ENCODE measurements at regions not wholly inside any gene's neighbourhood (a gene's known extent, or its start where the extent isn't known, plus 50 kb on each side); places are given as distances from the start of the nearest gene placed in this dataset.

GRCh38 chr15:62940755-62941361 is 101.7 kb upstream of the TPM1 start:
- DNase-seq (ENCODE audit: low read depth in 2 of 2): no peak

DNA sequence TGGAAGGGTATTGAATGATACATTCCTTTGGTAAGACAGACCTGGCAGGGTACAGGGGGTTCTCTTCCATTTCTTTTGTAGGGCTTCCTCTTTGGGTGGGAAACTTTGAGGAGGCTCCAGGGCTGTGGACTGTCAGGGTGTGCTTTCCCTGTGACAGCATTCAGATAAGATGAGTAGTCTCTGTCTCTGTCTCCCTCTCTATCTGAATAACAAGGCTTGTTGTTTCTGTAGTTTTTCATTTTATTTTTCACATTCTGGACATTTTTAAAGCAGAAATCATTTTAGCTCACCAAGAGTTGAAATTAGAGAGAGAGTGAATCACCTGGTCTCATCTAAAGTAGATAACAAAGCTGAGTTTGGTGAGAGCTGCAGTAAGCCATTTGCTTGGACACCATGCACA is 100.8 kb upstream of the TPM1 start:
- DNase-seq (ENCODE audit: low read depth in 2 of 2): no peak

DNA sequence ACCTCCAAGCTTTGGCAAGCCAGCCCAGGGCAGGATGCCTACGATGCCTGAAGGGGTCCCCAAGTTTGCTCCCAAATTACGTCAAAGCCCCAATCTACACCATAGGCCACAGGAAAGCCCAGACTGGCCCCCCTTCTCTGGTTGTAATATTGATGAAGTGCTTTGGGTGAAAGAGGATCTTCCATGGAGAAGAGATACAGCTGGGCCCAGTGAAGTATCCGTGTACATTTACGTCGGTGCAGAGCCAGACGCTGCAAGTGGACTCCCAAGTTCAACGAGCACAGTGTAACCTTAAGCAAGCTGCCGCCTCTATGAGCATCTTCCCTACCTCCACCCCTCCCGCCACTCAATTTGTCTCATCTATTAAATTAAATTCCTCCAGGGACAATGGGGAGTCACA is 100.1 kb upstream of the TPM1 start:
- no peak for DNase-seq (ENCODE audit: low read depth in 2 of 2)

GRCh38 chr15:62945063-62945462 is 97.5 kb upstream of the TPM1 start:
- DNase-seq (ENCODE audit: low read depth in 2 of 2): no peak

- DNase-seq (ENCODE audit: low read depth in 2 of 2): no peak
Observed at GRCh38 chr15:62945760-62946159, 96.8 kb upstream of the TPM1 start.

GRCh38 chr15:62946940-62947339 is 95.6 kb upstream of the TPM1 start:
- no peak for DNase-seq (ENCODE audit: low read depth in 2 of 2)

DNA sequence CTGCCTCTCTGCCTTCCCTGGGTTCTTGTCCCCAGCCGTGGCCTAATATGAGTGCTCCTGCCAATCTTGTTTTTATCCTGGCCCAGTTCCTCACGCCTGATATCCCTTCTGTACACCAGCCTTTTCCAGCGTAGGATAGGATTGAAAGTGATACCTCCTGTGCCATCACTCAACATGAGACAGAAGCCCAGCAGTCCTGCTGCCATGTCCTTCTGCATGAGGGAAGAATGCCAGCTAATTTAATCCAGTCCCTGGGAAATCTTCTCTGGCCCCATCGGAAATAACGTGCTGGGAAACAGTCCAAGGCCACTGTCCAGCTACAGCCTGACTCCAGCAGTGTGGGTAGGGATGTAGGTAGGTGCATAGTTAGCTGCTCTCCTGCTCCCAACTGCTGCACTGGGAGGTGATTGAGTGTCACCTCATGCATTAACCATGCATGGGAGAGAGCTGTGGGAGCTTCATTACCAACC is 92.0 kb upstream of the TPM1 start:
- no peak for DNase-seq (ENCODE audit: low read depth in 2 of 2)

GRCh38 chr15:62951481-62951880 is 91.1 kb upstream of the TPM1 start:
- no peak for DNase-seq (ENCODE audit: low read depth in 2 of 2)

GRCh38 chr15:62953021-62953420 is 89.5 kb upstream of the TPM1 start:
- no peak for DNase-seq (ENCODE audit: low read depth in 2 of 2)

DNA sequence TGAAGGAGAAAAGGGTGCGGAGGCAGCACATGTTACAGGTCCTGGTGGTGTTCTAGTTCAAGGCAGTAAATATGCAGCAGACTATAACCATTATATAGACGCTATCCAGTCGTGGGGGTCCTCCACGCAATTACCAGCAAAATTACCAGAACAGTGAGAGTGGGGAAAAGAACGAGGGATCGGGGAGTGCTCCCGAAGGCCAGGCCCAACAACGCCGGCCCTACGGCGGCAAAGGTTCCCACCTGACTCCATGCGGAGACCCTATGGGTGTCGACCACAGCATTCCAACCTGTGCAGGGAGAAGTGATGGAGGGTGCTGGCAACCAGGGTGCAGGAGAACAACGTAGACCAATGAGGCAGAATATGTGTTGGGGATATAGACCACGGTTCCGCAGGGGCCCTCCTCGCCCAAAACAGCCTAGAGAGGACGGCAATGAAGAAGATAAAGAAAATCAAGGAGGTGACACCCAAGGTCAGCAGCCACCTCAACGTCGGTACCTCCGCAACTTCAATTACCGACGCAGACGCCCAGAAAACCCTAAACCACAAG is 89.0 kb upstream of the TPM1 start:
- no peak for DNase-seq (ENCODE audit: low read depth in 2 of 2)

DNA sequence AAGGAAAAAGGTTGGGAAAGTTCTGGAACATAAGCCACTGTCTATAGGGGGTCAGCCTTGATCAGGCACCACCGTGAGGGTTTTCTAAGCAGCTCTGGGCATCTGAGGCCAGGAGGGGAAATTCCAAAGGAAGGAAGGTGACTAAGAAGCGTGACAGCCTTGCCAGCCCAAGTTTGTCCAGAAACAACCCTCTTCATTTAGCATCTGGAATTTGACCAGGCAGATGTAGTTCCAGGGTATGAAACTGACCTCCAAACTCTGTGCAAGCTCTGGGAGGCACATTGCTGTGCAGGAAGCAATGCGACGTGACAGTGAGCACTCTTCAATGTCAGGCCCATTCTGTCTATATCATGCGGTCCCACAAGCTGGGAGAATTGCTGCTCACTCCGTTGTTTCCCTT is 85.4 kb upstream of the TPM1 start:
- DNase-seq (ENCODE audit: low read depth in 2 of 2): no peak

DNA sequence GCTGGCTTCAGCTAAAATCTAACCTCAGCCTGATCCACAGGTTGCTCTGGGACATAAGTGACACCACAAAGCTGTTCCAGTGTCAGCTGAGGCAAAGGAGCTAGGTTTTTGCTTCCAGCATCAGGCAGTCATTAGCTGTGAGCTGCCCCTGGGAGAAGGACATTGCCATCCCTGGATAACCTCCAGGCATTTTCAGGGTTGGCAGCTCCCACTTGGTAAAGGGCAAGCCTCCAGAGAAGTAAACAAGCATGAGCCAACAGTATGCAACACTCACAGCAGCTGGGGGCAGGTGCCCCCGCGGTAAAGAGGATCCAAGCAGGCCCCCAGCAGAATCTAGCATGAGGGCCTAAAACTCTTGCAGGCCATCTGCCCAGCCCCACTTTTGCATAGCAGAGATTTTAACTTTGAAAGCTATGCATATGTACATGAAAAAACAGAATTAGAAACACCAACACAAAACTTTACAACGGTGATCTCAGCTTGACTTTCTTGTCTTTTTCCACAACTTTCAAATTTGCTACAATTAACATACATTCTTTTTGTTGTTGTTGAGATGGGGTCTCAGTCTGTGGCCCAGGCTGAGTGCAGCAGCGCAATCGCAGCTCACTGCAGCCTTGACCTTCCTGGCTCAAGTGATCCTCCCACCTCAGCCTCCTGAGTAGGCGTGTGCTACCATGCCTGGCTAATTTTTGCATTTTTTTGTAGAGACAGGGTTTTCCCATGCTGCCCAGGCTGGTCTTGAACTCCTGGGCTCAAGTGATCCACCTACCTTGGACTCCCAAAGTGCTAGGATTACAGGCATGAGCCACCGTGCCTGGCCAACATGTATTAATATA is 83.8 kb upstream of the TPM1 start:
- DNase-seq (ENCODE audit: low read depth in 2 of 2): no peak

- no peak for DNase-seq (ENCODE audit: low read depth in 2 of 2)
Observed at GRCh38 chr15:62961134-62961533, 81.4 kb upstream of the TPM1 start.

- no peak for DNase-seq (ENCODE audit: low read depth in 2 of 2)
Observed at GRCh38 chr15:62962101-62962995, 80.2 kb upstream of the TPM1 start.

- no peak for DNase-seq (ENCODE audit: low read depth in 2 of 2)
Observed at GRCh38 chr15:62964251-62964650, 78.3 kb upstream of the TPM1 start.

DNA sequence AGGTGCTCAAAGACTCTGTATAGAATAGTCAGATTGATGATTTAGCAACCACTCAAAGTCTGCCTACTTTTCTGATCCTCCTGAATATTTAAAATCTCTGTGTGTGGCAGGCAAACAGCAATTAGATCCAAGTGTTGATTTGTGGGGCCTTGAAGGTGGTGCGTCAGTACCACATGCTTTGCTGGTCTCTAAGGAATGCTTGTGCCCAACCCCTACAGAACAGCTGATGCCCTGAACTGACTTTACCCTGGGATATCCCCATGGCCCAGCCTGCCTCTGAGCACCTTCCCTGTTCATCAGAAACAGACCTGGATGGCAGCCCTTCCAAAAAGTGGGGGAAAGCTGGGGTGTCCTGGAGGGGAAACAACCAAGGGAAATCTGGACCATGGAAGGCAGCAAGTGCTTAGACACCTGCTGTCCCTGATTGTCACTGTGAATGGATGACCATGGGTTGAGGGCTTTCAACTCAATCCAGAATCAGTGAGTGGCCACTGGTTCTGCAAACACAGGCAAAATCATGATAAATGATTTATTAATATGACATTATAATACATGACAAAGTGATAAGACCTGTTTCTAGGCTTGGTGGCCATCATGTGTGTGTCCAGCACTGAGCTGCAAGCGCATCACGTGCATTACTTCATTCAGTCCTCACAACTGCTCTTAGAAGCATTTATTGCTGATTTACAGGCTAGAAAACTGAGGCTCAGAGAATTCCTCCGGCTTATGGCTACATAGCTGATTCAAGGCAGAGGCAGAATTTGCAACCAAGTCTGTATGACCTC is 76.1 kb upstream of the TPM1 start:
- no peak for DNase-seq (ENCODE audit: low read depth in 2 of 2)

- DNase-seq (ENCODE audit: low read depth in 2 of 2): no peak
Observed at GRCh38 chr15:62968699-62969098, 73.8 kb upstream of the TPM1 start.

DNA sequence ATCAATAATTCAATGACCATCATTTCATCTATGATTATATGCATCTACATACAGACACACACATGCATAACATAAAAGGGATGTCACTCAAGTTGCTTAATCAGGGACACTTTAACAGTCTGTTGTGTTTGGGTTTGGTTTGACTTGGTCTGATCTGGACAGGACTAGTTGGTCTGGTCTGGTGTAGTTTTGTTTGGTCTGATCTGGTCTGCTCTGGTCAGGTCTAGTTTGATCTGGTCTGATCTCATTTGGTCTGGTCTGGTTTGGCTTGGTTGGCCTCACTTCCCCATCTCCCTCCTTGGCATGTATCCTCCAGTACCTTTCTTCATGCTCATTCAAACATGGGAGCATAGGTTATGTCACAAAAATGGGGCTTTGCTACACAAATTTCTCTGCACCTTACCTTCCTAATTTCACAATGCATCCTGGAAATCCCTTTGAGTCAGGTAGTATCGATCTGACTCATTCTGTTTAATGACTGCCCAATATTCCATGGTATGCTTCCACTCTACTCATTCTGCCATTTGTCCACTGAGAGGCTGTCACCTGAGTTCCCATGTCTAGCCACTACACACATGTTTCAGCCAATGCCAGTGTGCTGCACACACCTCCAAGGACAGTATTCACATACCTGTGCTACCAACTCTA is 73.0 kb upstream of the TPM1 start:
- no peak for DNase-seq (ENCODE audit: low read depth in 2 of 2)

GRCh38 chr15:62972814-62973213 is 69.7 kb upstream of the TPM1 start:
- DNase-seq (ENCODE audit: low read depth in 2 of 2): no peak

GRCh38 chr15:62975515-62975914 is 67.0 kb upstream of the TPM1 start:
- DNase-seq (ENCODE audit: low read depth in 2 of 2): no peak
